NCI-H2107 treated with DMSO at 0.1 percent for 48 hours (cell line): ENCODE measurements at regions not wholly inside any gene's neighbourhood (a gene's known extent, or its start where the extent isn't known, plus 50 kb on each side); places are given as distances from the start of the nearest gene placed in this dataset.
A peak's percentile ranks its signal among the peaks of the same experiment; 100 is the strongest.

Experiments
- DNase-seq: peaks from one replicate; lab custom pipeline; 2025; ENCODE audit not compliant: unreplicated experiment; lab: John Stamatoyannopoulos, UW

DNA sequence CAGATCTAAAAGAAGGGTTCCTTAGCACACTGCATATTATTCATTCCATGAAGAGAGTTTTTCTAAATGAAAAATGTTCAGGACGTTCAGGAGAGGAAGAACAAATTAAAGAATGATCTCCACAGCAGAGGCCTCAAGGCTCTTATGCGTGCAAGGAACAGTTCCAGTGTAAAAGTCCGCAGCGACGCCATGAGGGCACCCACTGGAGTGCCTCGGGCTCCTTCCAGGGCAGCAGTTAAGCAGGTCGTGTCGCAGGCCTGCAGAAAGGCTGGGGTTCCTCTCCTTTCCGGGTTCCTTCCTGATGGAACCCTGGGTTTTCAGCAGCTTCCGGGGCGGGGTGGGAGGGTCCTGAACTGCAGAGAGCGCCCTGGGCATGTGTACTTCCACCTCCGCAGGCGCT, 87.1 kb upstream of the SELENOP start:
- DNase-seq: no peak

DNA sequence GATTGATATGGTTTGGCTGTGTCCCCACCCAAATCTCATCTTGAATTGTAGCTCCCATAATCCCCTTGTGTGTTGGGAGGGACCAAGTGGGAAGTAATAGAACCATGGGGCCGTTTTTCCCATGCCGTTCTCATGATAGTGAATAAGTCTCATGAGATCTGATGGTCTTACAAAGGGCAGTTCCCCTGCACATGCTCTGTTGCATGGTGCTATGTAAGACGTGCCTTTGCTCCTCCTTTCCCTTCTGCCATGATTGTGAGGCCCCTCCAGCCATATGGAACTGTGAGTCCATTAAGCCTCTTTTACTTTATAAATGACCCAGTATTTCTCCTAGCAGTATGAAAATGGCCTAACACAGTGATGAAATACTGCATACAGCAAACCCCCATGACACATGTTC, 84.8 kb upstream of the SELENOP start:
- no peak for DNase-seq

DNA sequence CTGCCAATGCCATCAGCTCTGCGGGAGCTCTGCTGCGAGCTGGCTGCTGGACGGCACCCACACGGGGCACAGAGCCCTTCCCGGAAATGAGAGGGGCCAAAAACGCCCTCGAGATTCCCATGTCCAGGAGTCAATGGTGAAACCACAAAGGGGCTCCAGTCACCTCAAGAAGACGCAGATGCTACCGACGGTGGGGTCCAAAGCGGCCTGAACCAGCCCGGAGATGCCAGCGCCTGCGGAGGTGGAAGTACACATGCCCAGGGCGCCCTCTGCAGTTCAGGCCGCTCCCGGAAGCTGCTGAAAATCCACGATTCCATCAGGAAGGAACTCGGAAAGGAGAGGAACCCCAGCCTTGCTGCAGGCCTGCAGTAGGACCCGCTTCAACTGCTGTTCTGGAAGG, 82.4 kb upstream of the SELENOP start:
- DNase-seq: no peak

GRCh38 chr5:42889311-42889933, 77.7 kb upstream of the SELENOP start:
- DNase-seq: peak; percentile 81

GRCh38 chr5:42888771-42889170, 77.1 kb upstream of the SELENOP start:
- DNase-seq: no peak

DNA sequence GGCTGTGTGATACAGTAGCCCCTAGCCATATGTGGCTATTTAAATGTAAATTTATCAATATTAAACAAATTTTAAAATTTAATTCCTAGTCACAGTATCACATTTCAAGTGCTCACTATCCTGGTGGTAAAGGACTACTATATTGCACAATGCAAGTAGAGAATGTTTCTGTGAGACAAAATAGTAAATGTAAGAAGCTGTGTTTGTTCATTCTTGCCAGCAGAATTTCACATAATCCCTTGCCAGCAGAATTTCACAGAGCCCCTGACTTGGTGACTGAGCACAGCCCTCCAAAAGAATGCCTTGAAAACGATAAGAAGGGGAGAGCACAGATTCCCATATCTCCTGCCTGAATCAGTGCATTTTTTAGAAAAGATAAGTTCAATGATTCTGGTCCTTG, 75.9 kb upstream of the SELENOP start:
- no peak for DNase-seq

DNA sequence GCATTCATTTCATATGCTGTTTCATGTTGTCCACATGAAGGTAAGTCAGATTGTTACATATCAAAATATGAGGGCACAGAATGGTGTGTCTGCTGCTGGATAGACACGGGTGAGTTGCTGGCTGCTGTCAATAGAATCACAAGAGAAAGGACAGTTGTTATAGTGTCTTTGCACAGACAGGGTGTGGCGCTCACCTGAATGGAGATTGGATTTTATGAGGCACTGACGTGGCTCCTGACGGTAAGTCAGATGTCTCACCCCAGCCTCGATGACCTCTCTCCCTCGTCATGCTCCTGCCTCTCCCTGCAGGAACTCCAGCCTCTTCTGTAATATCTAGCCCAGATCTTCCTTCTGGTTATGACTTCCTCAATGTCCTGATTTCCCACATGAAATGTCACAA, 75.4 kb upstream of the SELENOP start:
- no peak for DNase-seq

DNA sequence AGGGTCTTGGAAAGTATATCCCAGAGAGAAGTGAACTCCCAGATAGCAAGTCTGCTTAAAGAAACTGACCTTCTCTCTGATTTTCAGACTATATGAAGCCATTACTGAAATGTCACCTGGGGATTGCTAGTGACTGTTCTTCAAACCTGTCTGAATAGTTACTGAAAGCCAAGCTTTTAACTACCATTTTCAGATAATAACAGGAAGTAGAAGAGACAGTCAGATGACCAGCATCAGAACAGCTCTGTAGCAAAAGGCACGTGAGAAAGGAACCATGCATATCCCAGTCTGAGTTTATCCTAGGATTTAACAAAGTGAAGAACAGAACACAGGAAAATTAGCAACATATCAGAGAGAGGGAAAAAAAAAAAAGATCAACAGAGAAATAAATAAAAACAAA, 74.9 kb upstream of the SELENOP start:
- DNase-seq: no peak

DNA sequence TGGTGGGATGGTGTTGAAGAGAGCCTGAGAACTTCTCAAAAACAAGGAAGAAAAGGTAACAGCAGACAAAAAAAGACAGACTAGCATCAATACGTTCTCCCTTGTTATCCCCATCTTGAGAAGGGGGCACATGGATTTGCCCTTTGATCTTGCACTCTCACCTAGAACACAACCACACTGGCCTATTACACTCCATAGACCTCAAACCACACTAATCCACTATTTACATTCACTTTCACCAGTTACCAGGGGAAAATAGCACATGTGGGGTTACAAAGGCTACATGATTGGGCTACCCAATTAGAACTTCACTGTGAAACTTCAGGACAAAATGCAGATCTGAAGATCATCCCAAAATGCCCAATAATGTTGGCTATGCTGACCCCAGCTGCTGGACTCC, 72.6 kb upstream of the SELENOP start:
- no peak for DNase-seq

- DNase-seq: no peak
These were observed 69.9 kb upstream of the SELENOP start for GRCh38 chr5:42881416-42882117.

DNA sequence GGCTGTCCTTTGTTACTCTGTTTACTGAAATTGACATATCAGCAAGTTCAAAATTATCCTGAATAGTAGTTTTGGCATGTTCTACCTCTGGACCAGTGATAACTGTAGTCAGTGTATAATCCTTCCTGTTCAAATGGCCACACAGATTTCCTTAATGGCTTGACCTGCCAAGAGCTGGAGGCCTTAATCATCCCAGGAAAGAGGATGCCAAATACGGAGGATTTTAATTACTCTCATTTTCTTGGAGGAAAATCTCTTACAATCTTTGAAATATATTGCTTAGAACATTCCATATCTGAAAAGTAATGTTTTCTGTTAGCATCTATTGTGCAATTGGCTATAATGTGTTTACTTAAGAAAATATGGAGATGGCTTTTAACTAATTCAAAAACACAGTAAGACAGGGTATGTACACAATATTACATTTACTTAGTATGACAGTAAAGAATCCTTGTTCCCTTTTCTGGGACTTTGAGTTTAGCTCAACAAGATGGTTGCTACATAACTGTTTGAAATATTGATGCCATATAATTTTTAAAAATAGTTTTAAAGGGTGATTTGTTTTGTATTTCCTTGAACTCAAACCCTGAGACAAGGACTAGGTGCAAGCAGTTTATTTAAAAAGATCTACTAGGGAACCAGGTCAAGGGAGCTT, 68.9 kb upstream of the SELENOP start:
- DNase-seq: no peak

DNA sequence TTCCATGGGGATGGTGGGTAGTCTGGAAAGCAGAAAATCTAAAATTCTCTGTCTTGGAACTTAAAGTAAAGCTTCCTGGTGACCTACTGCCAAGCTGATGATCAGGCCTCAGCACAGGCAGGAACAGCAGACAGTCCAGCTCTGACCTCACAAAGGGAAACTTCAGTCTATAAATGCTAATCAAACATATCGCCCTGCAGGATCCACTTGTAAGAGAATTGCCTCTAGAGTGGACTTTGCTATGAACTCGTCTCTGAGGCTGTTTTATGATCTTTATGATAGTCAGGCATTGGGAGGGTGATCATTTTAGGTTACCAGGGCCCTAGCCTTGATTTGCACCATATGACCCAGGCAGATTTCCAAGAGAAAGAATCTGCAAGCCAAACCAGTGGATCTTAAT, 67.6 kb upstream of the SELENOP start:
- DNase-seq: no peak

GRCh38 chr5:42878550-42878949, 66.9 kb upstream of the SELENOP start:
- no peak for DNase-seq

DNA sequence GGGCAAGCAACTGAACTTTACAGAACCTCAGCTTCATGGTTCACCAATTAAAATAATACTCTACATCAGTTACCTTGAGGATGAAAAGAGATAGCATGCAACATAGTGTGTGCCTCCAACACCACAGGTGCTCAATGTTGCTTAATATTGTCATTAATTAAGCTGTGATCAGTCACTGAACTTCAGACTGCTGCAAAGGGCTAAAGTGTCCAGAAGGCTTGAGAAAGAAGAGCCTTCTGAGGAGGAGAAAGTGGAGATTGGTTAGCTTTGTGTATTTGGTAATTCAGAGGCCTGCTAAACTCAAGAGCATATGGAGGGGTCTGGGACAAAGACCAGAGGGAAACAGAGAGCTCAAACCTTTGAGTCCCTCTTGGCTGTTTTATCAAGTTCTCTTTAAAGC, 66.3 kb upstream of the SELENOP start:
- DNase-seq: no peak

DNA sequence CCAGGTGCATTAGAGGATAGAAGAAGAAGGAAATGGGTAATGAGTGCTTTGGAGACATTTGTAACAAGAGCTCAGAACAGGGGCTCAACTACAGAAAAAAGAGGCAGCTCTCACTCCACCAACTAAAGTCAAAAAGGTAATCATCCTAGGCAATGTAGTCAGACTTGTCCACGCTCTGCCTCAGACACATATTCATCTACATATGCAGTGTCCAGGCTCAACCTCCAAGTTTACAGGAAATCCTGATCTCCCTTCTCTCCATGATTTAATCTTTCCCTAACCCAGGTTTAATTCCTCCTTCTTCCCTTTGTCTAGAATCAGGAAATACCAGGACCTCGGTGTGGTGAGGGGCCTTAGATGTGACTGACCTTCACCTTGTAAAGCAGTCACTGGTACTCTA, 65.7 kb upstream of the SELENOP start:
- no peak for DNase-seq

- no peak for DNase-seq
These were observed 64.7 kb upstream of the SELENOP start for GRCh38 chr5:42876375-42876844.

GRCh38 chr5:42875785-42876374, 64.2 kb upstream of the SELENOP start:
- no peak for DNase-seq

DNA sequence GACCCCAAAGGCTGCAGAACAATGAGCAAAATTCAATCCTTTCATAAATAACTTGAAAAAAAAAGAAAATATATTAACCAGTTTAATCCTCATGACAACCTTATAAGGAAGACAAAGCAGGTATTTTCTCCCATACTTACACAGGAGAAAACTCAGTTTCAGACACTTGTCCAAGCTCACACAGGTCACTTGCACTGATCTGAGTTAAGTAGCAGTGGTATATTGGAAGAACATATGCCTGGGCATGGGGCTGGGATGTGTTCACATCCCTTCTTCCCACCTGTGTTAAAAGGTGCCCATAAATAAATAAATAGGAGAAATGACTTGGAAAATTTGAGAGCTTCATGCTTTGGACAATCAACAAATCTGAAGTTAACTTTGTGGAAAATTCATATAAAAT, 63.5 kb upstream of the SELENOP start:
- no peak for DNase-seq

- DNase-seq: no peak
These were observed 63.0 kb upstream of the SELENOP start for GRCh38 chr5:42874621-42875198.

DNA sequence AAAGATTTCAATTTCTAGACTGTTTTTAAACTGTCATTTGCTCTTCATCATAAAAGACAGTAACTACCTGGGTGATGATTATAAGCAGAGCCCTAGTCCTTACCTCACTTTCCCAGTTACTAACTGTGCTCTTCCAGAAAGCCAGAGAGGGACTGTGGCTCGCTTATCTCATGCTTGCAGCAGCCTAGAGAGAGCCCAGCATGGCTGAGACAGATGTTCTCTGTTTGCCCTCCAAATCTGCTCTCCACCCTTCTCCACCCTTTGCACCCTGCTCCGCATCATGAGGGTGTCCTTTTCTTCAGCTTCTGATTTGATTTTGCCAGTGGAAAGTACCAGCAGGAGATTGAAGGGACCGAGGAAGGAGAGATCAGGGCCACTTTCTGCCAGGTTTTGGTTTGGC, 61.2 kb upstream of the SELENOP start:
- DNase-seq: no peak

DNA sequence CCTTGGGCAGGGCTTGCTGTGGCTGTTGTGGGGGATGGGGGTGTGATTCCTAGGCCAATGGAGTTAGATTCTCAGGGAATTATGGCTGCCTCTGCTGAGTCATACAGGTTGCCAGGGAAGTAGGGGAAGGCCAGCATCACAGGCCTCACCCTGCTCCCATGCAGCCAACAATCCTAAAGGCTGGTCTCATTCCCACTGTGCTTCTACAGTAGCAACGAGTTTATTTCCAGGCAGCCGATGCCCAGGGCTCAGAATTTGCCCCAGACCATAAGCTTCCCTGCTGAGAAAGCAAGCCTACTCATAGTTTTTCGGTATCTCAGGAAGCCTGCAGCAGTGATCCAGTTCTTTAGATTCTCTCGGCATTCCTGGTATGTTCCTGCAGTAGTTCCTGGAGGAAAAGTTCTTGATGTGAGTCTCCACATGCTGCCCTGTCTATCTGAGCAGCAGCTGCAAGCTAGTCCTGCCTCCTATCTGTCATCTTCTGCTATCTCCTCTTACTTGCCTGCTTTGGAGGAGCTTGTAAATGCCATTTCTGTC, 59.3 kb upstream of the SELENOP start:
- no peak for DNase-seq
